H1 (cell line): ENCODE measurements at regions not wholly inside any gene's neighbourhood (a gene's known extent, or its start where the extent isn't known, plus 50 kb on each side); places are given as distances from the start of the nearest gene placed in this dataset.

ENCODE experiments used
- BCL11A ChIP-seq, 2 experiments: IDR thresholded peaks; one replicate each; pipeline ENCODE4 v1.6.1; 2011; ENCODE audit warnings: low read depth in 2 of 2, low read length in 2 of 2, mild to moderate bottlenecking in 2 of 2
- CHD1 ChIP-seq: IDR thresholded peaks from 2 replicates; pipeline ENCODE4 v1.6.1; 2012; ENCODE audit warnings: low read depth, low read length, improper control_type of control experiment
- CTCF ChIP-seq, 3 experiments: IDR thresholded peaks; 1 replicate in 2 of 3; 2 replicates in 1 of 3; pipeline versions ENCODE4 v1.5.1 to v1.6.1; 2011; ENCODE audit warnings: low read length in 3 of 3, mild to moderate bottlenecking in 3 of 3, inconsistent platforms in 2 of 3, low read depth in 1 of 3, moderate library complexity in 1 of 3; ENCODE audit not compliant: insufficient read depth in 1 of 3; ENCODE audit errors: control extremely low read depth in 1 of 3
- EZH2 ChIP-seq: fragments of 200-600 bp; sonication (generic); IDR thresholded peaks from 2 replicates; pipeline ENCODE4 v1.7.1; 2012; ENCODE audit warnings: low read depth, mild to moderate bottlenecking, moderate library complexity, low read length, inconsistent platforms; ENCODE audit not compliant: severe bottlenecking
- JUND ChIP-seq: IDR thresholded peaks from 2 replicates; pipeline ENCODE4 v1.6.1; 2011; ENCODE audit warnings: mild to moderate bottlenecking, improper control_type of control experiment, low read length
- POLR2A ChIP-seq, 2 experiments: IDR thresholded peaks; 1 replicate in 1 of 2; 2 replicates in 1 of 2; pipeline ENCODE4 v1.6.1; 2011; ENCODE audit warnings: low read depth in 2 of 2, low read length in 2 of 2, mild to moderate bottlenecking in 2 of 2; ENCODE audit errors: control extremely low read depth in 1 of 2
- POLR2AphosphoS5 ChIP-seq: IDR thresholded peaks from 2 replicates; pipeline ENCODE4 v1.6.1; 2011; ENCODE audit warnings: low read depth, low read length
- RXRA ChIP-seq: IDR thresholded peaks from 2 replicates; pipeline ENCODE4 v1.6.1; 2011; ENCODE audit warnings: low read depth, mild to moderate bottlenecking, low read length, moderate library complexity; ENCODE audit not compliant: insufficient read depth
- SIRT6 ChIP-seq: IDR thresholded peaks from one replicate; pipeline ENCODE4 v1.7.1; 2012; ENCODE audit warnings: low read length, inconsistent platforms

GRCh38 chr4:124459196-124459940 lies 253.2 kb downstream of the ANKRD50 start:
- no peak for TF ChIP-seq CTCF (IDR thresholded peaks at IDR 0.05; ENCODE audit: control extremely low read depth in 1 of 3, insufficient read depth in 1 of 3, low read depth in 1 of 3, low read length in 3 of 3)
- no peak for TF ChIP-seq RXRA
- no peak for TF ChIP-seq CHD1
- TF ChIP-seq BCL11A (IDR thresholded peaks at IDR 0.05; ENCODE audit: low read depth in 2 of 2, low read length in 2 of 2) = no peak
- TF ChIP-seq JUND = no peak
- no peak for TF ChIP-seq POLR2A (IDR thresholded peaks at IDR 0.05; ENCODE audit: control extremely low read depth in 1 of 2, low read depth in 2 of 2, low read length in 2 of 2)
- no peak for TF ChIP-seq SIRT6
- no peak for TF ChIP-seq POLR2AphosphoS5
- no peak for TF ChIP-seq EZH2
